Activated effector memory CD4-positive, alpha-beta T cell treated with anti-CD3 and anti-CD28 coated beads, Interleukin-2, amount 50 U/mL, for 16 hours (primary cell): ENCODE measurements at regions not wholly inside any gene's neighbourhood (a gene's known extent, or its start where the extent isn't known, plus 50 kb on each side); places are given as distances from the start of the nearest gene placed in this dataset.
A peak's percentile ranks its signal among the peaks of the same experiment; 100 is the strongest.

Source experiments
- DNase-seq: peaks from one replicate; pipeline ENCODE4 v3.0.0-alpha.2; 2020

DNA sequence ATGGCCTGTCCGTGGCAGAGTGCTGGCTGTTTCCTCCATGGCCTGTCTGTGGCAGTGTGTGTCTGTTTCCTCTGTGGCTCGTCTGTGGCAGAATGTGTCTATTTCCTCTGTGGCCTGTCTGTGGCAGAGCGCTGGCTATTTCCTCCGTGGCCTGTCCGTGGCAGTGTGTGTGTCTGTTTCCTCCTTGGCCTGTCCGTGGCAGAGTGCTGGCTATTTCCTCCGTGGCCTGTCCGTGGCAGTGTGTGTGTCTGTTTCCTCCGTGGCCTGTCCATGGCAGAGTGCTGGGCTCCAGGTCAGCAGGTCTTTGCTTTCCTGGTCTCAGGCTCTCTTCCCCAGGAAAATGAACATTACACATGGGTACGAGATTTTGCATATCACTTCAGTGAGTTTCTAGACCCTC is 138.4 kb upstream of the IPO9 start:
- DNase-seq: no peak

DNA sequence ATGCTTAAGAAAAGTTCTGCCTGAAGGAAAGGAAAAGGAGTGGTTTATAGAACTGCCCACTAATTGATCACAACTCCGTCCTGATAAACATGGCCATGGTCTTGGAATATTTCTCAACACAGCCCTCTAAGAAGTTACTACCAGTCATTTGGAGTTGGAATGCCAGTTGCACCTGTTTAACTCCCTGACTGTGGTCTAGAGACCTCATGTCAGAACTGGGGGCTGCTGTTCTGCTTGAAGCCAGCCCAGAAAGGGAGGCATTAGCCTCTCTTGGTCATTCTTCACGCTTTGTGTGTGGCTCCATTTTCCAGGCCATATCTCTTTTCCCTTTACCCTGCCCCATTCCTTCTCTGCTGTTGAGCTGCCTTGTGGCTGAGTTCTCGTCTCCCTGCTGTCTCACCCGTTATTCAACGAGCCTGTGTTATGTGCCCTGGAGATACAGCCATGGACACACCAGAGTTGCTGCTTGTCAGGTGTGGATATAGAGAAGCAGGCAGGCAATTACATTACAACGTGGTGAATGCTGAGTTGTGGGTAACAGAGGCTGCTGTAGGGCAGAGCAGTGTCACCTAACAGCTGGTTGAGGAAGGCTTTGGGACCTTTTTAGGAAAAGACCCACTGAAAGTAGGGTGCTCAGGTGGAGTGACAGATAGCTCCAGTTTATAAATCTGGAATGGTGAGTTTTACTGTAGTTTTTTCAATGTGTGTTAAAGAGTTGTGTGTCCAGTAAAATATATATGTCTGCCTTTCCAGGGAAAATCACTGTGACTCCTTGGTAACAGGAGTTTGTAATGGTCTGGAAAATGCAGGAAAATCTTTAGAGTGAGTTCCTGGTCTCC is 137.0 kb upstream of the IPO9 start:
- DNase-seq: no peak

DNA sequence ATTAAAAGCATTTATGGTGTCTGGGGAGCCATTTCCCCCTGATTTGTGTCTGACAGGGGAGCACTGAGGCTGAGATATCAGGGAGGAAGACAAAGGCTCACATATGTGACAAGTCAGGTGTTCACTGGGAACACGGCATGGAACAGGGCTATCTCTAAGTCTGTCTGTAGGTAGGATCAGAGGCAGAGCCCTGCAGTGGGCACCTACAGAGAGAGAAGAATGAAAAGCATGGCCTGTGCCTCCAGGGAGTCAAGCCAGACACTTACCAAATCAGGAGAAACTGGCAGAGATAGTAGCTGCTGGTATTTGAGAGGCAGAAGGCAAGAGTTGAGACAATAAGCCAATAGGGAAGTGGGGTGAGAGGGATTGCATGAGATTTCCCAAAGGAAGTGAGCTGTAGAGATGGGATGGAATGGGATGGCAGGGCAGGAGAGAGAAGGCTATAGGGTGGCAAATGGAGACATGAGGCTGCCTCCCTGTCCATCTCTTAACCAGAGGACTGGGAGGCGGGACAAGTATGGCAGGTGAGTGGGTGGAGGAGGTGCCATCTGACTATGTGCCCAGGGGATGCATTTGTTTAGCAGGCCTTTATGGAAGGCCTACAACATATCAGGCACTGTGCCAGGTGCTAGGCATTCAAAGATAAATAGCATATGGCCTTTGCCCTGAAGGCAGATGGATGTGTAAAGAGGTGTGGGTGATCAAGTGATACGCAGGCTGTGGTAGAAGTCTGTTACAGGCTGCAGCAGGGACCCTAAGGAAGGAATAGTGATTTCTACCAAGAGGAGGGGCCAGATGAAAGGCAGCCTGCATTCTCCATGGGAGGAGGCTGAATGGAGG is 136.2 kb upstream of the IPO9 start:
- DNase-seq: no peak

DNA sequence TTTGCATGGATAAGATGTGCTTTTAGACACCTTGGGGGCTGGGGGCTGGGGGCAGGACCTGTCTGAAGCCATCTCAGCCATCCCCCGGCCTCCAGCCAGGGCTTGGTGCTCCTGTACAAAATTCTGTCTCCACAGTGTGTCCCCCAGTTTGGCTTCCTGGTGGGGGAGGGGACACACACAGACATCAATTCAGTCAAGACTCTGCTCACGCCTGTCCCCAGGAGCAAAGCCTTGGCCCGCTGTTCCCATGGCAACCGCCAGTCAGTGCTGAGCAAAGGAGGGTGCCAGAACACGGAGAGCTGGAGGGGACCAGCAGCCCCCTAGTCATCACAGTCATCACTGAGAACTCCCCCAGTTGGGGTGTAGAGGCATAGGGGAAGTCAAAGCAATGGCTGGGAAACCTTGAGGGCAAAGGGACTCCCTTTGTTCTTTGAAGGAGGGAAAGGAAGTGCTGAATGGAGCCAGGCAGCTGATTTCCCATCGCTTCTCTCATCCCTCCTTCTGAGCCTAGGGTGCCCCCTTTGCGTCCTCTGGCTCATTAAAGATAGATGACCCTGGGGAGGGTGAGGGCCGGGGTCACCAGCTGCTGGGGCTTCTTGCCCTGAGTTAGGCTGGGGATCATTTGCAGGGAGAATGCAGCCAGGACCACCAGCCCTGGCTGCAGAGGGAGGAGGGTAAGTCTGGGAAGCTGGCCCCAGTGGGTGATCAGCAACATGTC is 134.9 kb upstream of the IPO9 start:
- DNase-seq: no peak

DNA sequence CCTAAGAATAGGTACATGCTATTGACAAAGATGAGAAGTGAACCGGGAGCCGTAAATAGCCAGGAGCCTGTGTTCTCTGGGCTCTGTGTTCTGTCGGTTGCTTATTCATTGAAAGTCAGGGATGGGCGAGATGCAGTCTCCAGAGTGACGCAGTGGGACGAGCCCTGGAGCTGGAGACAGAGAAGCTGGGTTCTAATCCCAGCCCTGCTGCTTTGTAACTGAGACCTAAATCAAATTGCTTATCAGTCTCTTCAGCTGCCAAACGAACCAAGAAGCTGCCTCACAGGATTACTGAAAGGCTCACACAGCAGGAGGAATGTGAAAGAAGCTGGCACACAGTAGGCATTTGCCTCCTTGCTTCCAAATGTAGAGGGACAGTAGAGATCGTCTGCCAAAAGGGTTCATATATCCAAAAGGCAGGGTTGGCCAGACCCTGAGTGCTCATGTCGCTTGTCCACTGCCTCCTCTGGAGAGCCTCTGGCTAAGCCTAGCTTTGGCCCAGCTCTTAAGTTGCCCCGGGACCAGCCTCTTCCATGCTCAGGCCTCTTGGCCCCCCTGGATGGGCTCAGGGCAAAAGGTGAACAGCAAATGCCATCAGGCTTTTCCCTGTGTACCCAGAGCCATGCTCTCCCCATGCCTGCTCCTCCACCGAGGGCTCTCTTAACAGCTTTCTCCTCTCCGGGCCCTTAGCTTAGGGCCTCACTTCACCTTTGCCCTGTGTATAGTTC is 134.2 kb upstream of the IPO9 start:
- no peak for DNase-seq

DNA sequence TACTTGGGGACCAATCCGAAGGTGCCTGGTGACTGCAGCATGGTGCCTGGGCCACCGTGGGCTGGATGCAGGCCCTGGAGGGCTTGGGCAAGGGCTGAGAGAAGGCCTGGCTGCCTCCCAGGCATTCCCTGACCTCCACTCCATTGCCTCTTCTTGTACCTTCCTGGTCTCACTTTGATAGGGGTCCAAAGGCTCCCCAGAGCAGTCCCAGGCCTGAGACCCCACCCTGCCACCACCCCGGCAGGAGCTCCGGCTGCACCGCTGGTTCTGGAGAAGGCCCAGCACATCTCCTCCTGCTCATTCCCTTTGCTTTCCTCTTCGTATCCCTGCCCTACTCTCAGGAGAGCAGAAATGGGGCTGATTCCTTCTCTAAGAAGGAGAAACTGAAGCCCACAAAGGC is 133.3 kb upstream of the IPO9 start:
- no peak for DNase-seq

DNA sequence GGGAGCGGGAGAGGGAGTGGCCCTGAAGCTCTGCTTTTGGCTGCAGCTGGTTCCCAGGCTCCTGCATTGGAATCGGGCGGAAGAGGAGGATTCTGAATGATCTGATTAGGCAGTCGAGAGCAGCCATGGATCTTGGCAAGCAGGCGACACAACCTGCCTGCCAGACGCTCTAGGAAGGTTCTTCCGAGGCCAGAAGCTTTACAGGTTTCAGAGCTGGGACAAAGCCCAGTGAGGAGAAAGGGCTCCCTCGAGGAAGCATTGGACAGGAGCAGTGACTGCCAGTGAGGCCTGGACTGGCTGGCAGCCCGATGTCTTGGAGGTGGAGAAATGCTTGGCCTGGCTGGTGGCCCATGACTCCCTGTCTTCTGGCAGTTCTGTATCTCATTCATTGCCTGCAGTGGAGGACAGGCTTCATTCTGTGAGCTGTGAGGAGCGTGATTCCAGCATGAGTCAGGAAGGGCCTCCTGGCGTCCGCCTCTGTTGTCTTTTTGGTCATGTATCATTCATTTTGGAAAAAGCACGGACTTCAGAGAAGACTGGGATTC is 132.7 kb upstream of the IPO9 start:
- DNase-seq: no peak

DNA sequence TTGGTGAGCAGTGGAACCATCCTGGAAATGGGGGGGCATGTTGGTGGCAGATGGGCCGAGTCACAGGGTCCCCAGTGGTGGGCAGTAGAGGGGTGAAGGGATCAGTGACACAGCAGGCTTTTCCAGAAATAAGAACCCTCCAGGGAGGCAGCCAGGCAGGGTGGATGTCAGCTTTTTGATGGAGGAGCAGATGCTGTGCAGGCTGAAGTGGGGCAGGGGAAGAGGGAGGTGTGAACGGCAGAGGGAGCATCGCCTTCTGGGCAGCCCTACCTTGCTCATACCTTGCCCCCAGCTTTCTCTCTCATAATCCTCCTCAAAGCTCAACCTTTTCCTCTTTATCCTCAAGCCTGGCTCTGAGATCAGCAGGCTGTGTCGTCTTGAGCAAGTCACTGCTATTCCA is 131.8 kb upstream of the IPO9 start:
- DNase-seq: no peak

DNA sequence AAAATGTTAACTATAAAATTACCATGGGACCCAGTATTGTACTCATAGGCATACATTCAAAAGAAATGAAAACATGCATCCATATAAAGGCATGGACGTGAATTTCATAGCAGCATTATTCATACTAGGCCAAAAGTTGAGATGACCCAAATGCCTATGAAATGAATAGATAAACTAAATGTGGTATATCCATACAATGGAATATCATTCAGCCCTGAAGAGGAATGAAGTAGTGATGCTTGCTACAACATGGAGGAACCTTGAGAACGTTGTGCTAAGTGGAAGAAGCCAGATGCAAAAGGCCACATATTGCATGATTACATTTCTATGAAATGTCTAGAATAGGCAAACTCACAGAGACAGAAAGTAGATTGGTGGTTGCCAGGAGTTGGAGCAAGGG is 127.1 kb upstream of the IPO9 start:
- DNase-seq: no peak

DNA sequence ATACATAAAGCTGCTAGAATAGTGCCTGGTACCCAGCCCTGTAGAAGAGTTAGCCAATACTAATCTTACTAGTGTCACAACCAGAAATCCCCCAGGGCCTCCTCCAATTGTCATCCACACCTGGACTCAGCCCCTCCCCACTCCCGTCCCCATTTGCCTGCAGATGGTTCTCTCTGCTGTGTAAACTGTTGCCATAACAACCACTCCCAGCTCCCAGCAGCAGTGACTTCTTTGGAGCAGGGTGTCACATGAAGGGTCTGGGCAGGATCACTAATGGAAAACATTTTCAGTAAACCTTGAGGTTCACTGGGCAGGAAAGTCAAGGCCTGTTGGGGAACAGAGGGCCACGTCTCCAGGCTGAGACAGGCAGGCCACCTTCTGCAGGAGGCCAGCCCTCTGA is 126.0 kb upstream of the IPO9 start:
- no peak for DNase-seq

DNA sequence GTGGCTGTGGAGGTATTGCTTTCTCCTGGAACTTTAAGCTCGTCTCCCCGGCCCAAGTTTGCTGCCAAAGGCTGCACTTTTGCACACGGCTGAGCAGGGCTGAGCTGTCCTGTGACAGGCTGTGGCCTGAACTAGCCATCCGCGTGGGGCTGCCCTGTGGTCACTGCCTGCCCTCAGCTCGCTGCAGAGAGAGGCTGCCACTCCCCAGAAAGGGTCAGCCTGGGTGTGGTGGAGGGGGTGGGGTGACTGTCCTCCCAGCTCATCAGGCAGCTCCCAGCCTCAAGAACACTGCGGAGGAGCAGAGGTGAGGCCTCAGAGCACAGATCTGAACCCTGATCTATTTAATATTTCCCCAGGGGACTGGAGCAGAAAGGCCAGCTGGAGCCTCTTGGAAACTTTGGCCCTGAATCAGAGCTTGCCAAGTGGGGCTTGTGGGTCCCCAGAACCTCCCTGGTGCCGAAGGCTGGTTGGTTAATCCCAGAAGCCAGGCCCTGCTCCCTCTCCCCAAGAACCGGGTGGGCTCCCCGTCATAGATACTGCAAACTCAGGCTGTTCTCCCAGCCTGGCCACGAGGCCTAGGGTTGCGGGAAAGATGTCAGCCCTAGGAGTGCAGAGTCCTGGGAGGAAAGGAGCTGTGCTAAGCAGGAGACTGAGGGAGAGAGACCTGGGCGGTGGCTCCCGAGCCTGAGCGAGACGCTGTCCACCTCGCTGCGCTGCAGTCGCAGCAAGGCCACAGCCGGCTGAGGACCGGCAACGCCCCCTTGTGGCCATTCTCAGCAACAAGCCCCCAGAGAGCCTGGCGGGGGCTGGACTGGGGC is 125.1 kb upstream of the IPO9 start:
- DNase-seq: peak; percentile 84

DNA sequence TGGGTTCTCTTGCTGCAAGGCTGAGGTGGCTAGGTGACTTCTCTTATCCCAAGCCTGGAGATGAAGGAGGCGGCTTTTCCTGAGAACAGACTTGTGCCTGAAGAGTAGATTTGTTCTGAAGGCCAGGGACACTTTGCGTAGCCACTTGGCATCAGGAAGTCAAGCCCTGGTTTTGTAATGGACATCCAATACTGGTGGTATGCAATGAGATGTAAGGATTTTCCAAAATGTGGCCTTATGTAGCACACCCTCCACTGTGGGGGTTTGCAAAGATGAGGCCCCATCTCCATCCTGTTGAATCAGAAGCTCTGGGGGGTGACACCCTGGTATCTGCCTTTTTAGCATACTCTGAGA is 124.5 kb upstream of the IPO9 start:
- no peak for DNase-seq

DNA sequence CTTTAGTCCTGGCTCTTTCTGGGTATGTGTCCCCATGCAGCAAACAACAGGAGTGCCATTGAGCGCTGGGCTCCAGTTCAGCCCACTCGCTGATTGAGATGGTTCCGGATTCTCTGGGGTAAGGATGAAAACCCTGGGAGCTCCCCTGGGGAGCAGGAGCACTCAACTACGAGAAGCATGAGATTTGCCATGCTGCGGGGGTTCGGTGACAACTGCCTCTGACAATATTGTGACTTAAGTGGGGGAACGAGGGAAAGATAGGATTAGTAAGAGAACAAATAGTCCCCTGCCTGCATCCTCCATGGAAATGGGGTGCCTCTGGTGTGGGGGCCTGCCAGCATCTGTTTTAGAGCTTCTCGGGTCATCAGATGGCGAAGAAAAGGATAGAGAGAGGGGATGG is 123.6 kb upstream of the IPO9 start:
- DNase-seq: no peak

DNA sequence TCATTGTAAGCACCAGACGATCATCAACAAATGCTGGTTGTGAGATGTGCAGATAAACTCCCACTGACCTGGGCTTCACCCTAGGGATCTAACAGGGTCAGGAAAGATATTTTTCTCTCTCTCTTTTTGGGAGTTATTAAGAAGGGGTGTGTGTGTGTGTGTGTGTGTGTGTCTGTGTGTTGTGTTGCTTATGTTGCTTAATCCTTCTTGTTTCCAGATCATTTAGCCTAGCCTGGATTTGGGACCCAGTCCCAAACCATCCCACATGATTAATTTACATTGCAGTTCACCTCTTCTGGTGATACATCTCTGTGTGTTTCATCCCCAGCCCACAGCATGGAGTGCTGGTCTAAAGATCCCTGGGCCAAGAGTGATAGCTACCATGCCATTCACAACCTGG is 122.8 kb upstream of the IPO9 start:
- no peak for DNase-seq

DNA sequence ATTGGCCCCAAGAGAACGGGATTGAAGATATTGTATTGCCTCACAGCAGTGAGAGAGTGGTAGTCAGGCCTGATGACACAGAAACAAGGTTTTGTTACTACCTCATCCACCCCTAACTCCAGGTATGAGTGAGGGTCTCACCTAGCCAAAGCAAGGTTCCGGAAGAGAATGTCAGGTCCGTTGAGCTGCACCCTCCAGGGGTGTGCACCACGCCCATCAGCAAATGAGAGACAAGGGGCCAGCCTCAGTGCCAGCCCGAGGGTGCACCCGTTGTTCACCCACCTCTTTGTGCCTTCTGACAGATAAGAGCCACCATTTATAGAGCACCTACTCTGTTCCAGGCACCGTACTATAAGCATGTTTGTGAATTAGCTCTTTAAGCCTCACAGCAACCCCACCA is 121.9 kb upstream of the IPO9 start:
- no peak for DNase-seq

DNA sequence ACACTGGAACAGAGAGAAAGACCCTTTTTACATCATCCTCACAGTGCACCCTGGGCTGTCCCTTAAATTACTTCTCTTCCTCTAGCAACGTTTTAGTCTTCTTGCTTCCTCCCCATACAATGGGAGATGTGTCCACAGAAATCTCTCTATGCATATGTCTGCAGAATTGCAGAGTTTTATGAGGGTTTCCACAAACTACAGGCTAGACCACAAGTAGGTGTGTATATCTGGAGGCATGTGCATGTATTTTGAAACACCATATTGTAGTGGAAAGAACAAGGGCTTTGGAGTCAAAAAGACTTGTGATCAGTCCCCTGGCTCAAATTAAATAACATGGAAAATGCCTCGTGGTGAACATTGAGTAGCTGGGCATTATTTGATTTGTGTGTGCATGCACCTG is 121.3 kb upstream of the IPO9 start:
- no peak for DNase-seq

DNA sequence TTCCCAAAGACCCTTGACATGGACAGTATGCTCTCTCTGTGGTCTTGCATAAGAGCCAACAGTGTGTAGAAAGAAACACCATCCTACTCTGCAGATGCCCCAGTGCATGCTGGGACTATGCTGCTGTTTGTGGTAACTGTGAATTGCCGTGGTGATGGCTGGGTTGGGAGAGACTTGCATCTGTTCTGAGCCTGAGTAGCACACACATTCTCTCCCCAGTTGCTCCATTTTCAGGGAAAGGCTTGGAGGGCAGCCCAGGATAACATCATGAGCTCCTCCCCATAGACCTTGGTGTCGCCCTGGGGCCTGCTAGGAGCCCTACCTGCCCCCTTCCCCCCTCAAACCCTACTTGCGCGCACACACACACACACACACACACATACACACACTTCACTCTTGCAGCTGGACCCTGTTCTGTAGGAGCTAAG is 120.9 kb upstream of the IPO9 start:
- no peak for DNase-seq

DNA sequence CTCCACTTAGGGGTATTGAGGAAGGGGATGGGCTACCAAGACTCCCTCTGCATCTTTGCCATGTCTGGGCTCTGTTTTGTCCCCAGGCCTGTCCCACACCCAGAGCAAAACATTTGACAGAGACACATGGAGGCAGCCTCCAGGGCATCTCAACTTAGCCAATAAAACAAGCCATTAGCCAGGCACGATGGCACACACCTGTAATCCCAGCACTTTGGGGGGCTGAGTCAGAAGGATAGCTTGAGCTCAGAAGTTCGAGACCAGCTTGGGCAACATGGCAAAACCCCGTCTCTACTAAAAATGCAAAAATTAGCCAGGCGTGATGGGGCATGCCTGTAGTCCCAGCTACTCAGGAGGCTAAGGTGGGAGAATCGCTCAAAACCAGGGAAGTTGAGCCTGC is 120.3 kb upstream of the IPO9 start:
- no peak for DNase-seq

DNA sequence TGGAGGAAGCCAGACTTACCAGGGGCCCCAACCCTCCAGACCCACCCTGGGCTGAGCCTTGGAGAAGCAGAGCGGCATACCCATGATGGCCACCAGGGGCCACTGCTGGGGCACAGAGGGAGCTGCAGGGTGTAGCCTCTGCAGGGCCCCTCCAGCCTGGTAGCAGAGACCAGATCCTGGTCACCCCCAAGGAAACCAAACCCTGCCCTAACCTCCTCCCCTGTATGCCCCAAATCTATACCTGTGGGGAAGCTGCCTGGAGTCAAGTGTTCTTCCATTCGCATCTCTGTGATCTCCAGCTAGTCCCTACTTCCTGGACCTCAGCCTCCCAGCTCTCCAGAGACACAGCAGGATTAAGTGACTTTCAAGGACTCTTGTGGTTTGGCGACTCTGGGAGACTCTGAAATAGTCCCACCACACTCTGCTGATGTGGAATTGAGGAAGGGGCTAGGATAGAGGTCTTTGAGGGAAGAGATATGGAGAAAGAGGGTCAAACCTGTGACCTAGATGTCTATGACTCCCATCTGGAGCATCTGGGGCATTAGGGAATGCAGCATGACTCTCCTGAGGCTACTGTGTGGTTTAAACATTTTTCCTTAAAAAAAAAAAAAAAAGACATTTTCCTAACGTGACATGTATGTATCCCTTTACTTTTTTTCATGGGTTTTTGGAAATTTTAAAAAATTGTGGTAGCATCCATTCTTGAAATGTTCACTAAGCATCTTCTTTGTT is 119.2 kb upstream of the IPO9 start:
- DNase-seq: peak; percentile 80

DNA sequence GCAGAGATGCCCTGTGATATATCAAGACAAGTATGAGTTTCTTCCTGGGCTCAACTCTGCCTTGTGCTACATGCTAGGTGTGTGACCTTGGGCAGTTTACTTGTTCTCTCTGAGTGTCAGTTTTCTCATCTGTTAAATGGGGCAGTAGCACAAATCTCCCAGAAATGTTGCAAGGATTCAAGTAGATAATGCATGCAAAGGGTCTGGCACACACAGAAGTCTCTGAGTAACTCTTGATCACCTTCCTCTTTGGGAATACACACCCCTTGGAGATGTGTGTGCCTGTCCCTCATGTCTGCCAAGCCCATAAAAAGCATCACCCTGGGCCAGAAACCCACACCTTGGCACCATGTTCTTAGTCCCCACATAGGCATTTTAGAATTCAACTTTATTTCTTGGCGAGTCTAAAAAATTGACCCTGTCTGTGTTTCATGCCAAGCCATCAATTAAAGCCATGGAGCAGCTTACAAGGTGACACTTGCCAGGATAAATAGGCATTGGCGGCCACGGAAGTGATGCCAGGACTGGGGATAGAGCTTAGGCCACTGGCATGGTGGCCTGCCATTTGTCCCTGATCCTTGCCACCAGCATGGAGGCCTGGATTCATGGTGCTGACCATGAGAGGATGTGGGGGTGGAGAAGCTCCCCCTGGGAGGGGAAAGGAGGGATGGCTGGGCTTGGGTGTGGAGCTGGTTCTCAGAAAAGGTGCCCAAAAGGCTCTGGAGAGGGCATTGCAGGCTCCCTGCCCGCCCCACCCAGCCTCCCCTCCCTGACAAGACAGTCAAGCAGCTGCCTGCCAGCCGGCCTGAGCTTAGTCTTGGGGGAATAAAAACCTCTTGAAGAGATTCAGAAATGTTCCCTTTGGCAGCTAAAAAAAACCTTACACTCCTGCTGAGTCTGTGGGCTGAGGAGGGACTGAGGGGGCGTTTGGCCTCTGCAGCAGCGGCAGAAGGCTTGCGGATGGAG is 118.0 kb upstream of the IPO9 start:
- no peak for DNase-seq
